COLO829 (cell line): ENCODE measurements at regions not wholly inside any gene's neighbourhood (a gene's known extent, or its start where the extent isn't known, plus 50 kb on each side); places are given as distances from the start of the nearest gene placed in this dataset.

ENCODE experiments used
- DNase-seq: peaks from one replicate; pipeline ENCODE4 v3.0.0; 2012; ENCODE audit warnings: low spot score

- DNase-seq, result no peak
Measured at GRCh38 chr5:88144219-88145001, 124.2 kb downstream of the TMEM161B start.

GRCh38 chr5:88143693-88144218, 124.9 kb downstream of the TMEM161B start:
- no peak for DNase-seq

- DNase-seq, result no peak
Measured at GRCh38 chr5:88142886-88143692, 125.6 kb downstream of the TMEM161B start.

- no peak for DNase-seq
Measured at GRCh38 chr5:88142636-88142885, 126.1 kb downstream of the TMEM161B start.

- peak; percentile 83 for DNase-seq
Measured at GRCh38 chr5:88140856-88141752, 127.5 kb downstream of the TMEM161B start.

GRCh38 chr5:88140396-88140855, 128.2 kb downstream of the TMEM161B start:
- no peak for DNase-seq

GRCh38 chr5:88130211-88130815, 138.3 kb downstream of the TMEM161B start:
- no peak for DNase-seq

- DNase-seq, result no peak
Measured at GRCh38 chr5:88128813-88129212, 139.8 kb downstream of the TMEM161B start.

- DNase-seq, result no peak
Measured at GRCh38 chr5:88119535-88120125, 149.0 kb downstream of the TMEM161B start.

- DNase-seq, result no peak
Measured at GRCh38 chr5:88118179-88118578, 150.5 kb downstream of the TMEM161B start.

GRCh38 chr5:88117546-88117945, 151.1 kb downstream of the TMEM161B start:
- no peak for DNase-seq

- DNase-seq, result no peak
Measured at GRCh38 chr5:88116396-88116795, 152.2 kb downstream of the TMEM161B start.

- no peak for DNase-seq
Measured at GRCh38 chr5:88115211-88115610, 153.4 kb downstream of the TMEM161B start.

GRCh38 chr5:88113429-88113828, 155.2 kb downstream of the TMEM161B start:
- no peak for DNase-seq

- DNase-seq, result no peak
Measured at GRCh38 chr5:88109818-88110217, 158.8 kb downstream of the TMEM161B start.

- DNase-seq, result peak; percentile 35
Measured at GRCh38 chr5:88108490-88109279, 160.0 kb downstream of the TMEM161B start.

GRCh38 chr5:88094906-88095496, 173.6 kb downstream of the TMEM161B start:
- DNase-seq, result no peak

GRCh38 chr5:88094403-88094802, 174.2 kb downstream of the TMEM161B start:
- DNase-seq, result no peak

- DNase-seq, result no peak
Measured at GRCh38 chr5:88093765-88094164, 174.9 kb downstream of the TMEM161B start.

- no peak for DNase-seq
Measured at GRCh38 chr5:88092958-88093605, 175.6 kb downstream of the TMEM161B start.
